ENCODE measurements at regions not wholly inside any gene's neighbourhood (a gene's known extent, or its start where the extent isn't known, plus 50 kb on each side); places are given as distances from the start of the nearest gene placed in this dataset.

GRCh38 chr5:85441853-85442252, 1057.2 kb upstream of the EDIL3 start (continued):
- TF ChIP-seq HIVEP1 (CRISPR knock-in tag; IDR thresholded peaks at IDR 0.05) (no peak), SMARCB1 (IDR thresholded peaks at IDR 0.05; ENCODE audit: insufficient read length, low read depth) (no peak), MEF2D (tag; conservative IDR thresholded peaks at IDR 0.05; ENCODE audit: low read depth) (no peak), ZBTB9 (CRISPR knock-in tag; IDR thresholded peaks at IDR 0.05) (no peak), ILK (tag; IDR thresholded peaks at IDR 0.05; ENCODE audit: borderline replicate concordance, low read depth) (no peak)

DNA sequence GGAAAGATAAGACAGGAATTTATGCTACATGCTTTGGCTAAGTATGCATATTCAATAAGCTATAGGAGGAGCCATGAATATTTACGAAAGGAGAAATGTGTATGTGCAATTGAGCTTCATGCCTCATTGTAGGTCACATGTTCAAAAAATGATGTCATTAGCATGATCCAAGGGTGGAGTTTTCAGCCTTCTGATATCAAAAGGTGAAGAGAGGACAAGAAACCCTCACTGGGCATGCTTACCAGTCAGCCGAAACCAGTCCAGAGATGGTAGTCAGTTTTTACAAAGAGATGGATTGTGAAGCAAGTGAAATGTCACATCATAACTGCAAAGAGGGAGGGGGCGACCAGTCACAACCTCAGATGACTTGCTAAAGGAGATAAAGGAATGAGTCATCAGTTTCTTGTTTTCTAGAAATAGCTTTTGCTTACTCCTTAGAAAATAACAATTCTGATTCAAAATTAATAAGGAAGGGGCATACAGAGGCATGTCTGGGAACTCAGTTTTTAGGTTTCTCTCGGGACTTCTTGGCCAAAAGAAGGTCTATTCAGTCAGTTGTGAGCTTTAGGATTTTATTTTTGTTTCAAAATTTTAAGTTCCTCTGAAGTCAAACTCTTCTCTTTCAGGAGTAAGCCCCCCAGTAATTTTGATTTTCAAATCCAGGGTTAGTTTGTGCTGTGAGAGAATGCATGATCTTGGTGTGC, 1067.8 kb upstream of the EDIL3 start:
- CTCF ChIA-PET (ENCODE audit: low intra/inter-chr PET ratio) = no interaction called here
- Histone ChIP-seq H3K36me3 (ENCODE audit: control insufficient read depth, insufficient read depth, low read length) (no peaks in the 10 kb centered on the region), H3K9me3 (replicated peaks; ENCODE audit: control insufficient read depth, insufficient read depth, low read depth, low read length) (no peaks in the 10 kb centered on the region), H3K27ac (ENCODE audit: extremely low read depth, low read depth, low read length) (peak overlapping the region; percentile 82; the same call in 2 of the 3 replicates), H3K4me2 (ENCODE audit: insufficient read depth, low read length) (peak overlapping the region; percentile 33), H2AFZ (ENCODE audit: low read depth, low read length) (peak overlapping the region; percentile 22; the same call in 1 of the 2 replicates), H3K4me3 (no peak overlapping the region), H4K20me1 (replicated peaks; ENCODE audit: control insufficient read depth, insufficient read depth, low read length) (no peaks in the 10 kb centered on the region), H3K9me1 (ENCODE audit: control insufficient read depth, insufficient read depth, low read length) (no peaks in the 10 kb centered on the region), H3K27me3 (ENCODE audit: control insufficient read depth in 2 of 2, insufficient read depth in 2 of 2, low read length in 2 of 2) (no peaks in the 10 kb centered on the region), H3K9ac (ENCODE audit: insufficient read depth in 1 of 2, low read depth in 2 of 2, low read length in 2 of 2) (peak overlapping the region in 1 of 2 experiments; percentile 6; a peak in 1 of 4 replicates), H3K4me1 (replicated peaks in 1 of 2; ENCODE audit: control insufficient read depth in 2 of 2, insufficient read depth in 2 of 2, low read length in 2 of 2) (peaks cover 0 to 10% of the 10 kb centered on the region in 2 experiments; a peak in 2 of 5 replicates), H3K79me2 (ENCODE audit: control insufficient read depth, insufficient read depth, low read length) (no peaks in the 10 kb centered on the region)
- FAIRE-seq = peak; percentile 69
- intact Hi-C loops (cut with micrococcal nuclease) (no loop called here), in situ Hi-C loops (cut with MboI) (no loop called here)
- peak; percentile 86 for ATAC-seq
- DNase-seq (ENCODE audit: extremely low read depth in 1 of 4, low spot score in 3 of 4) = peak; percentile 13 to 37 (median 26)
- POLR2A ChIA-PET = interaction anchor here (0.6 to 1.7 kb wide), 4 partner anchors 10 to 233 kb away, joined by 3 to 8 read pairs (median 3); no protein-coding TSS in a partner anchor
- 0% methylated on average over 4 of the region's 4 CpGs for WGBS (ENCODE audit: insufficient coverage, low coverage, missing lambda C conversion rate)
- no TSS peak for BruUV-seq (replicated peaks)
- TF ChIP-seq SRSF9 (IDR thresholded peaks at IDR 0.05; ENCODE audit: borderline replicate concordance, low read depth, low read length) (no peak), MEF2D (tag; conservative IDR thresholded peaks at IDR 0.05; ENCODE audit: low read depth) (peak; percentile 86), ETS1 (conservative IDR thresholded peaks at IDR 0.05; ENCODE audit: control insufficient read depth, low read depth, low read length) (no peak), KLF16 (IDR thresholded peaks at IDR 0.05) (no peak), ZNF668 (CRISPR knock-in tag; IDR thresholded peaks at IDR 0.05) (no peak), MAFK (IDR thresholded peaks at IDR 0.05; ENCODE audit: low read length) (peak; percentile 88), ARID1B (IDR thresholded peaks at IDR 0.05) (peak; percentile 60), KDM4B (IDR thresholded peaks at IDR 0.05; ENCODE audit: borderline replicate concordance in 2 of 2, low read depth in 1 of 2) (no peak), ZNF589 (CRISPR knock-in tag; IDR thresholded peaks at IDR 0.05; ENCODE audit: low read depth) (no peak), USF2 (CRISPR knock-in tag; IDR thresholded peaks at IDR 0.05) (no peak), ZNF384 (IDR thresholded peaks at IDR 0.05; ENCODE audit: low read depth, low read length) (no peak), ZBTB17 (CRISPR knock-in tag; IDR thresholded peaks at IDR 0.05) (no peak), HDAC1 (IDR thresholded peaks at IDR 0.05) (0 out of 4 replicates have a peak, but pooled peaks of 1 of the 2 experiments have one; percentile 7)
